HEK293 (cell line): ENCODE measurements at regions not wholly inside any gene's neighbourhood (a gene's known extent, or its start where the extent isn't known, plus 50 kb on each side); places are given as distances from the start of the nearest gene placed in this dataset.
"Not testable (repeated sequence)": the region's sequence is repeated elsewhere in the genome, so short reads cannot be mapped to it uniquely, and the experiment has no call there.

ENCODE experiments used
- CTCF ChIP-seq: fragments of 450-650 bp; formaldehyde crosslinking; IDR thresholded peaks from 2 replicates; pipeline ENCODE4 v1.5.1; 2016; ENCODE audit warnings: missing biosample characterization, missing genetic modification characterization
- PBX3 ChIP-seq: sonication (generic); formaldehyde crosslinking; IDR thresholded peaks from 2 replicates; pipeline ENCODE4 v1.8.1; 2022; ENCODE audit warnings: mild to moderate bottlenecking, moderate library complexity, missing genetic modification reagents

- TF ChIP-seq PBX3 (CRISPR knock-in tag); CTCF (tag by site-specific recombination): not testable (repeated sequence)
These were observed 161.8 kb downstream of the GPX5 start for GRCh38 chr6:28687309-28687981.
